Endodermal cell (in vitro differentiated cells): ENCODE measurements at regions not wholly inside any gene's neighbourhood (a gene's known extent, or its start where the extent isn't known, plus 50 kb on each side); places are given as distances from the start of the nearest gene placed in this dataset.
"Not testable (repeated sequence)": the region's sequence is repeated elsewhere in the genome, so short reads cannot be mapped to it uniquely, and the experiment has no call there.

Experiments used
- DNase-seq: peaks from one replicate; pipeline ENCODE4 v3.0.0-alpha.2; 2017
- H3K27ac ChIP-seq: 2 replicates; pipeline ENCODE4 v1.5.1; 2013; ENCODE audit warnings: mild to moderate bottlenecking, low read depth, low read length, moderate library complexity
- H3K27me3 ChIP-seq: 2 replicates; pipeline ENCODE4 v1.6.1; 2013; ENCODE audit warnings: mild to moderate bottlenecking, low read length, moderate library complexity; ENCODE audit not compliant: insufficient read depth, control insufficient read depth, poor library complexity, severe bottlenecking
- H3K36me3 ChIP-seq: 2 replicates; pipeline ENCODE4 v1.7.0; 2013; ENCODE audit warnings: mild to moderate bottlenecking, low read length, moderate library complexity; ENCODE audit not compliant: control insufficient read depth, insufficient read depth
- H3K4me1 ChIP-seq: one replicate; pipeline ENCODE4 v1.7.0; 2013; ENCODE audit warnings: low read length; ENCODE audit not compliant: control insufficient read depth, insufficient read depth
- H3K4me3 ChIP-seq: 2 replicates; pipeline ENCODE4 v1.5.1; 2013; ENCODE audit warnings: mild to moderate bottlenecking, low read length, moderate library complexity
- H3K9ac ChIP-seq: 2 replicates; pipeline ENCODE4 v1.6.1; 2013; ENCODE audit warnings: mild to moderate bottlenecking, low read length, moderate library complexity; ENCODE audit not compliant: poor library complexity, severe bottlenecking; ENCODE audit errors: extremely low read depth
- H3K9me3 ChIP-seq: 2 replicates; pipeline ENCODE4 v1.6.1; 2013; ENCODE audit warnings: mild to moderate bottlenecking, low read length, moderate library complexity; ENCODE audit not compliant: control insufficient read depth
- H3K27ac Mint-ChIP-seq: 2 replicates; pipeline ENCODE4 v1.8.0; 2020; ENCODE audit warnings: mixed read lengths
- H3K27me3 Mint-ChIP-seq: 2 replicates; pipeline ENCODE4 v1.8.0; 2021; ENCODE audit warnings: mild to moderate bottlenecking, mixed read lengths; ENCODE audit not compliant: insufficient read depth
- H3K36me3 Mint-ChIP-seq: 2 replicates; pipeline ENCODE4 v1.8.0; 2020; ENCODE audit warnings: low read depth, mixed read lengths
- H3K4me1 Mint-ChIP-seq: 2 replicates; pipeline ENCODE4 v1.8.0; 2020; ENCODE audit warnings: mixed read lengths
- H3K4me3 Mint-ChIP-seq: 2 replicates; pipeline ENCODE4 v1.8.0; 2020; ENCODE audit warnings: mild to moderate bottlenecking, moderate library complexity, mixed read lengths
- H3K9me3 Mint-ChIP-seq: 2 replicates; pipeline ENCODE4 v1.8.0; 2020; ENCODE audit warnings: mild to moderate bottlenecking, mixed read lengths
- WGBS, 2 experiments: methylation state at CpG; one replicate each; pipeline versions ENCODE4 v1.1.5 to v1.1.7; 2013; ENCODE audit warnings: missing lambda C conversion rate in 2 of 2, mixed read lengths in 1 of 2; ENCODE audit not compliant: insufficient coverage in 1 of 2, insufficient read length in 1 of 2; 5-methylcytosine and 5-hydroxymethylcytosine counted together
- TF ChIP-seq, protein P1 (sequence below): fragments of 200-600 bp; sonication (generic); conservative IDR thresholded peaks from 2 replicates; pipeline ENCODE4 v1.5.0; 2021; ENCODE audit warnings: antibody characterized with exemption, mild to moderate bottlenecking

DNA sequence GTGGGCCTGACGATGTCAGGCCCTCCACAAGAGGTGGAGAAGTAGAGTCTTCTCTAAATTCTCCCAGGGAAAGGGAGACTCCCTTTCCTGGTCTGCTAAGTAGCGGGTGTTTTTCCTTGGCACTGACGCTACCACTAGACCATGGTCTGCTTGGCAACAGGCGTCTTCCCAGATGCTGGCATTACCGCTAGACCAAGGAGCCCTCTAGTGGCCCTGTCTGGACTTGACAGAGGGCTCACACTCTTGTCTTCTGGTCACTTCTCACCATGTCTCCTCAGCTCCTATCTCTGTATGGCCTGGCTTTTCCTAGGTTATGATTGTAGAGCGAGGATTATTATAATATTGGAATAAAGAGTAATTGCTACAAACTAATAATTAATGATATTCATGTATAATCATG lies 51.1 kb upstream of the RASSF6 start:
- H3K4me3 Mint-ChIP-seq, H3K27me3 Mint-ChIP-seq, H3K4me3 ChIP-seq, H3K27ac Mint-ChIP-seq, H3K9me3 Mint-ChIP-seq, DNase-seq, H3K4me1 Mint-ChIP-seq, H3K9ac ChIP-seq, H3K27ac ChIP-seq, H3K36me3 ChIP-seq, H3K4me1 ChIP-seq, H3K36me3 Mint-ChIP-seq, H3K9me3 ChIP-seq, H3K27me3 ChIP-seq: not testable (repeated sequence)
- 82% methylated on average over 5 of the region's 6 CpGs; no CpG with 5 or more reads in 1 of the 2 experiments for WGBS, 2 experiments
- TF ChIP-seq, protein P1, sequence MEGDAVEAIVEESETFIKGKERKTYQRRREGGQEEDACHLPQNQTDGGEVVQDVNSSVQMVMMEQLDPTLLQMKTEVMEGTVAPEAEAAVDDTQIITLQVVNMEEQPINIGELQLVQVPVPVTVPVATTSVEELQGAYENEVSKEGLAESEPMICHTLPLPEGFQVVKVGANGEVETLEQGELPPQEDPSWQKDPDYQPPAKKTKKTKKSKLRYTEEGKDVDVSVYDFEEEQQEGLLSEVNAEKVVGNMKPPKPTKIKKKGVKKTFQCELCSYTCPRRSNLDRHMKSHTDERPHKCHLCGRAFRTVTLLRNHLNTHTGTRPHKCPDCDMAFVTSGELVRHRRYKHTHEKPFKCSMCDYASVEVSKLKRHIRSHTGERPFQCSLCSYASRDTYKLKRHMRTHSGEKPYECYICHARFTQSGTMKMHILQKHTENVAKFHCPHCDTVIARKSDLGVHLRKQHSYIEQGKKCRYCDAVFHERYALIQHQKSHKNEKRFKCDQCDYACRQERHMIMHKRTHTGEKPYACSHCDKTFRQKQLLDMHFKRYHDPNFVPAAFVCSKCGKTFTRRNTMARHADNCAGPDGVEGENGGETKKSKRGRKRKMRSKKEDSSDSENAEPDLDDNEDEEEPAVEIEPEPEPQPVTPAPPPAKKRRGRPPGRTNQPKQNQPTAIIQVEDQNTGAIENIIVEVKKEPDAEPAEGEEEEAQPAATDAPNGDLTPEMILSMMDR: peak; percentile 60

DNA sequence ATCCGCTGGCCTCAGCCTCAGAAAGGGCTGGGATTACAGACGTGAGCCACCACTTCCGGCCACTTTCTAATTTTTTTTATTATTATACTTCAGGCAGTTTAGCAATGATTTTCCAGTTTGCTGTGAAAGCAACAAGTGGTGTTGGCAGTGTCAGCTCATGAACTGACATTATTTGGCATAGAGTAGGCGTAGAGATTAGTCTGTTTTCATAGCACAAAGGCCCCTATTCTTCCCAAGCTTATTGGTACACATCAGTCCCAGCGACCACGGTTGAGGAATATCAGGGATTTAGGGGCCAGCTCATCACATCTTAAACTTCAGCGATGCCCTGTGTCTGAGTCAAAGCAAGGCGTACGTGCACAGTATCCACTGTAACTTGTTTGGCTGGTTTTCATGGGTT lies 53.0 kb upstream of the RASSF6 start:
- Histone ChIP-seq H3K27me3 (no peaks in the 10 kb centered on the region), H3K4me3 (no peak overlapping the region), H3K9ac (no peak overlapping the region), H3K27ac (no peak overlapping the region), H3K9me3 (no peaks in the 10 kb centered on the region), H3K36me3 (no peaks in the 10 kb centered on the region), H3K4me1 (no peaks in the 10 kb centered on the region)
- TF ChIP-seq, protein P1: no peak
- DNase-seq: no peak
- Mint-ChIP-seq H3K9me3 (no peaks in the 10 kb centered on the region), H3K36me3 (no peaks in the 10 kb centered on the region), H3K27ac (no peak overlapping the region), H3K4me1 (no peaks in the 10 kb centered on the region), H3K27me3 (peaks cover 2% of the 10 kb centered on the region), H3K4me3 (no peak overlapping the region)
- WGBS, 2 experiments: 94 to 96% methylated on average over 7 to 9 of the region's 9 CpGs

DNA sequence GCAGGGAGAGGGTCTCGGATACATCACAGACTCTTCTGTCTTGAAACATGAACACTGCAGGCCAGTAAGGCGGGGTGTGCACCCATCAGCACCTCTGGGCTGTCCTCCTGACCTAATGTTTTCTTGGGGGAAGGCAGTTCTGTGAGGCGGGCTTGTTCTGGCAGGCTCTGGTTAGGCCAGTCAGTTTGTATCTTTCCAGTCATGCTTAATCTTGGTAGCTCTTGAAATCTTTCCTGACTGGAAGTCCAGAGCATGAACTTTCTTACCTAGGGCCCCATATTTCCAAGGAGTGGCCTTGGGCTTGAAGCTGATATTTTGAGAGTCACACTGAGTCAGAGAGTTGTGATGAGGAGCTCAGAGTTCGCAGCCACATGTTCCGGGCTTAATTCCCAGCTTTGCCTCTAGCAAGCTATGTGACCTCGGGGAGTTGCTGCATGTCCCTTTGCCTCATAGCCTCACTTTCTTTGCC lies 54.2 kb upstream of the RASSF6 start:
- 90 to 95% methylated on average over 4 to 6 of the region's 6 CpGs for WGBS, 2 experiments
- H3K9me3 Mint-ChIP-seq: no peaks in the 10 kb centered on the region

More for the DNA sequence above, 54.2 kb upstream of the RASSF6 start:
- H3K9ac ChIP-seq: no peak overlapping the region
- no peak for DNase-seq
- no peak overlapping the region for H3K4me3 ChIP-seq
- Mint-ChIP-seq H3K27me3 (peaks cover 2% of the 10 kb centered on the region), H3K4me1 (no peaks in the 10 kb centered on the region), H3K27ac (no peak overlapping the region), H3K4me3 (no peak overlapping the region), H3K36me3 (no peaks in the 10 kb centered on the region)
- no peak overlapping the region for H3K27ac ChIP-seq
- H3K4me1 ChIP-seq: no peaks in the 10 kb centered on the region
- H3K36me3 ChIP-seq: no peaks in the 10 kb centered on the region
- TF ChIP-seq, protein P1: no peak
- H3K27me3 ChIP-seq: no peaks in the 10 kb centered on the region
- H3K9me3 ChIP-seq: no peaks in the 10 kb centered on the region
